ENCODE measurements at regions not wholly inside any gene's neighbourhood (a gene's known extent, or its start where the extent isn't known, plus 50 kb on each side); places are given as distances from the start of the nearest gene placed in this dataset.

- Histone ChIP-seq H3K4me3 (no peak overlapping the region), H3K9me3 (no peaks in the 10 kb centered on the region), H3K4me1 (replicated peaks) (no peaks in the 10 kb centered on the region), H3K36me3 (no peaks in the 10 kb centered on the region), H3K27ac (no peak overlapping the region), H3K27me3 (replicated peaks; ENCODE audit: insufficient read depth) (no peaks in the 10 kb centered on the region)
- intact Hi-C loops (cut with DNase I), result no loop called here
- DNase-seq (ENCODE audit: low spot score), result no peak
- TF ChIP-seq POLR2A (IDR thresholded peaks at IDR 0.05), result no peak
- TF ChIP-seq POLR2AphosphoS5 (IDR thresholded peaks at IDR 0.05), result no peak
- TF ChIP-seq, protein P1, sequence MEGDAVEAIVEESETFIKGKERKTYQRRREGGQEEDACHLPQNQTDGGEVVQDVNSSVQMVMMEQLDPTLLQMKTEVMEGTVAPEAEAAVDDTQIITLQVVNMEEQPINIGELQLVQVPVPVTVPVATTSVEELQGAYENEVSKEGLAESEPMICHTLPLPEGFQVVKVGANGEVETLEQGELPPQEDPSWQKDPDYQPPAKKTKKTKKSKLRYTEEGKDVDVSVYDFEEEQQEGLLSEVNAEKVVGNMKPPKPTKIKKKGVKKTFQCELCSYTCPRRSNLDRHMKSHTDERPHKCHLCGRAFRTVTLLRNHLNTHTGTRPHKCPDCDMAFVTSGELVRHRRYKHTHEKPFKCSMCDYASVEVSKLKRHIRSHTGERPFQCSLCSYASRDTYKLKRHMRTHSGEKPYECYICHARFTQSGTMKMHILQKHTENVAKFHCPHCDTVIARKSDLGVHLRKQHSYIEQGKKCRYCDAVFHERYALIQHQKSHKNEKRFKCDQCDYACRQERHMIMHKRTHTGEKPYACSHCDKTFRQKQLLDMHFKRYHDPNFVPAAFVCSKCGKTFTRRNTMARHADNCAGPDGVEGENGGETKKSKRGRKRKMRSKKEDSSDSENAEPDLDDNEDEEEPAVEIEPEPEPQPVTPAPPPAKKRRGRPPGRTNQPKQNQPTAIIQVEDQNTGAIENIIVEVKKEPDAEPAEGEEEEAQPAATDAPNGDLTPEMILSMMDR (IDR thresholded peaks at IDR 0.05), result no peak
- 62% methylated on average over 11 of the region's 11 CpGs for WGBS
These were observed 108.9 kb downstream of the VEGFA start for GRCh38 chr6:43878823-43879495.

- intact Hi-C loops (cut with DNase I), result no loop called here
- WGBS, result 80% methylated on average over 8 of the region's 8 CpGs
- TF ChIP-seq POLR2A (IDR thresholded peaks at IDR 0.05) (no peak), POLR2AphosphoS5 (IDR thresholded peaks at IDR 0.05) (no peak)
- TF ChIP-seq, protein P1 (IDR thresholded peaks at IDR 0.05), result no peak
- Histone ChIP-seq H3K4me1 (replicated peaks) (no peaks in the 10 kb centered on the region), H3K27ac (no peak overlapping the region), H3K4me3 (no peak overlapping the region), H3K9me3 (no peaks in the 10 kb centered on the region), H3K27me3 (replicated peaks; ENCODE audit: insufficient read depth) (no peaks in the 10 kb centered on the region), H3K36me3 (no peaks in the 10 kb centered on the region)
- no peak for DNase-seq (ENCODE audit: low spot score)
These were observed 108.2 kb downstream of the VEGFA start for GRCh38 chr6:43878127-43878634.

- intact Hi-C loops (cut with DNase I), result no loop called here
- Histone ChIP-seq H3K4me3 (no peak overlapping the region), H3K4me1 (replicated peaks) (no peaks in the 10 kb centered on the region)
These were observed 107.6 kb downstream of the VEGFA start for GRCh38 chr6:43877463-43878126.

DNA sequence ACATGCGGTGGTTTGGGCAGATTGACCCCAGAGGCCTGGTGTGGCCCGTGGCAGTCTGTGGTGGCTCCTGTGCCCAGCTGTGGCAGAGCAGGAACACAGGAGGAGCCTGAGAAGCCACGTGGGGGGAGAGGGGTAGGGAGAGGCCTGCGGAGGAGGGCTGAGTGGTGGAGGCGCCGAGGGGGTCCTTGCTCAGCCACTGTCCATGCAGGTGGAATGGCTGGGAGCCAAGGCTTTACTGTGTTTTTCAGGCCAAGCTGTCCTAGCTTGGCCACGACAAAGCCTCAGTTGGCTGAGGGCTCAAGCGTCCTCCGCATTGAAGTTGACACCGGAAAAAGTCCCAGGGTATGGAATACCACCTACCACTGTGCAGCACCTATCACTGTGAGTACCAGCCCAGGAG, 107.0 kb downstream of the VEGFA start:
- WGBS, result 87% methylated on average over 10 of the region's 10 CpGs
- intact Hi-C loops (cut with DNase I), result no loop called here
- Histone ChIP-seq H3K9me3 (no peaks in the 10 kb centered on the region), H3K27ac (no peak overlapping the region), H3K4me3 (no peak overlapping the region), H3K36me3 (no peaks in the 10 kb centered on the region), H3K27me3 (replicated peaks; ENCODE audit: insufficient read depth) (no peaks in the 10 kb centered on the region), H3K4me1 (replicated peaks) (no peaks in the 10 kb centered on the region)
- no peak for DNase-seq (ENCODE audit: low spot score)
- TF ChIP-seq POLR2AphosphoS5 (IDR thresholded peaks at IDR 0.05) (no peak), POLR2A (IDR thresholded peaks at IDR 0.05) (no peak)
- TF ChIP-seq, protein P1 (IDR thresholded peaks at IDR 0.05), result no peak

More at GRCh38 chr6:43877463-43878126, 107.6 kb downstream of the VEGFA start:
- TF ChIP-seq POLR2AphosphoS5 (IDR thresholded peaks at IDR 0.05) (no peak), POLR2A (IDR thresholded peaks at IDR 0.05) (no peak)
- TF ChIP-seq, protein P1 (IDR thresholded peaks at IDR 0.05), result no peak
- Histone ChIP-seq H3K36me3 (no peaks in the 10 kb centered on the region), H3K27me3 (replicated peaks; ENCODE audit: insufficient read depth) (no peaks in the 10 kb centered on the region), H3K9me3 (no peaks in the 10 kb centered on the region), H3K27ac (no peak overlapping the region)
- DNase-seq (ENCODE audit: low spot score), result no peak
- WGBS, result 90% methylated on average over 10 of the region's 10 CpGs

Data from prostate gland (tissue), 2 donors.